H1 (cell line): ENCODE measurements at regions not wholly inside any gene's neighbourhood (a gene's known extent, or its start where the extent isn't known, plus 50 kb on each side); places are given as distances from the start of the nearest gene placed in this dataset.

Experiments used
- CTCF ChIA-PET: fragments of 300-600 bp; sonication (Branson Sonifier 250); formaldehyde crosslinking; loops from one replicate; lab custom pipeline; 2021; ENCODE audit not compliant: partially characterized antibody; lab: Charles Lee
- POLR2A ChIA-PET: fragments of 300-600 bp; sonication (Branson Sonifier 250); formaldehyde crosslinking; loops from one replicate; lab custom pipeline; 2021; ENCODE audit warnings: inconsistent platforms; ENCODE audit not compliant: partially characterized antibody; lab: Charles Lee
- DNase-seq, 2 experiments: peaks; one replicate each; pipeline versions ENCODE4 v3.0.0 to v3.0.0-alpha.2; 2010 to 2022; ENCODE audit warnings: low spot score in 2 of 2, low read depth in 1 of 2, mixed read lengths in 1 of 2
- FAIRE-seq: peaks from 2 replicates; lab custom pipeline; 2011; peaks lifted over from hg19 to GRCh38; lab: Jason Lieb, UNC
- H2AFZ ChIP-seq: 2 replicates; pipeline ENCODE4 v1.8.1; 2012; ENCODE audit warnings: low read length, inconsistent platforms
- H2AK5ac ChIP-seq: 2 replicates; pipeline ENCODE4 v1.6.1; 2013; ENCODE audit warnings: low read depth, low read length
- H2BK120ac ChIP-seq: replicated peaks from 2 replicates; pipeline ENCODE3; 2013; ENCODE audit warnings: low read depth, low read length, inconsistent platforms
- H2BK12ac ChIP-seq: 2 replicates; pipeline ENCODE4 v1.6.1; 2013; ENCODE audit warnings: low read depth, low read length
- H2BK15ac ChIP-seq: 2 replicates; pipeline ENCODE4 v1.6.1; 2013; ENCODE audit warnings: low read length
- H2BK20ac ChIP-seq: 2 replicates; pipeline ENCODE4 v1.6.1; 2013; ENCODE audit warnings: low read length
- H2BK5ac ChIP-seq: 2 replicates; pipeline ENCODE4 v1.6.1; 2013; ENCODE audit warnings: low read depth, low read length
- H3K14ac ChIP-seq: 2 replicates; pipeline ENCODE4 v1.6.1; 2013; ENCODE audit warnings: inconsistent platforms; ENCODE audit not compliant: insufficient read length
- H3K18ac ChIP-seq: 2 replicates; pipeline ENCODE4 v1.6.1; 2013; ENCODE audit warnings: low read length; ENCODE audit errors: extremely low read depth
- H3K23ac ChIP-seq: 2 replicates; pipeline ENCODE4 v1.6.1; 2013; ENCODE audit warnings: inconsistent platforms; ENCODE audit not compliant: insufficient read length
- H3K23me2 ChIP-seq: 2 replicates; pipeline ENCODE4 v1.6.1; 2013; ENCODE audit warnings: low read depth, low read length
- H3K27ac ChIP-seq: 2 replicates; pipeline ENCODE4 v1.6.1; 2011; ENCODE audit warnings: low read depth, low read length, inconsistent platforms
- H3K27me3 ChIP-seq, 4 experiments: replicated peaks in 1 of 4; 1 replicate in 1 of 4; 2 replicates in 3 of 4; pipeline versions ENCODE4 v1.6.1 to v1.8.1; 2011 to 2013; ENCODE audit warnings: low read length in 3 of 4, mild to moderate bottlenecking in 3 of 4, inconsistent platforms in 2 of 4, mixed read lengths in 2 of 4, moderate library complexity in 1 of 4; ENCODE audit not compliant: control insufficient read depth in 3 of 4, insufficient read depth in 3 of 4; ENCODE audit errors: extremely low read depth in 1 of 4
- H3K36me3 ChIP-seq, 4 experiments: 2 replicates each; pipeline versions ENCODE4 v1.6.1 to v1.8.1; 2011 to 2013; ENCODE audit warnings: mild to moderate bottlenecking in 4 of 4, low read length in 3 of 4, moderate library complexity in 2 of 4, control low read depth in 1 of 4, inconsistent platforms in 1 of 4; ENCODE audit not compliant: insufficient read depth in 4 of 4, control insufficient read depth in 2 of 4
- H3K4ac ChIP-seq: replicated peaks from 2 replicates; pipeline ENCODE3; 2013; ENCODE audit warnings: low read length, low read depth, mixed read lengths, inconsistent platforms; ENCODE audit not compliant: insufficient read length
- H3K4me1 ChIP-seq, 4 experiments: replicated peaks in 1 of 4; 1 replicate in 1 of 4; 2 replicates in 3 of 4; pipeline versions ENCODE4 v1.6.1 to v1.8.1; 2011 to 2013; ENCODE audit warnings: low read length in 3 of 4, inconsistent platforms in 2 of 4, mixed read lengths in 1 of 4; ENCODE audit not compliant: insufficient read depth in 4 of 4, control insufficient read depth in 3 of 4
- H3K4me2 ChIP-seq, 2 experiments: 2 replicates each; pipeline versions ENCODE4 v1.6.1 to v1.8.1; 2011 to 2013; ENCODE audit warnings: low read depth in 2 of 2, low read length in 2 of 2, control low read depth in 1 of 2, inconsistent platforms in 1 of 2, mild to moderate bottlenecking in 1 of 2; ENCODE audit not compliant: insufficient read depth in 1 of 2
- H3K4me3 ChIP-seq, 4 experiments: fragments of 200-600, 300-600 bp in 1 of 4; sonication (generic), shearing (Covaris generic), sonication (Bioruptor Twin) in 1 of 4; 2 replicates each; pipeline versions ENCODE4 v1.5.1 to v1.8.1; 2011 to 2016; ENCODE audit warnings: low read length in 4 of 4, low read depth in 3 of 4, control low read depth in 2 of 4, inconsistent platforms in 2 of 4, mild to moderate bottlenecking in 2 of 4, mixed read lengths in 1 of 4, moderate library complexity in 1 of 4; ENCODE audit not compliant: insufficient read depth in 2 of 4; ENCODE audit errors: extremely low read depth in 1 of 4
- H3K56ac ChIP-seq: replicated peaks from 2 replicates; pipeline ENCODE3; 2013; ENCODE audit warnings: low read depth, mild to moderate bottlenecking, mixed read lengths, low read length, inconsistent platforms; ENCODE audit not compliant: insufficient read length
- H3K79me1 ChIP-seq: 2 replicates; pipeline ENCODE4 v1.6.1; 2013; ENCODE audit warnings: low read depth, low read length, control low read depth
- H3K79me2 ChIP-seq, 2 experiments: 2 replicates each; pipeline versions ENCODE4 v1.6.1 to v1.8.1; 2012 to 2013; ENCODE audit warnings: low read length in 2 of 2, mild to moderate bottlenecking in 2 of 2, inconsistent platforms in 1 of 2; ENCODE audit not compliant: insufficient read depth in 2 of 2, control insufficient read depth in 1 of 2
- H3K9ac ChIP-seq, 4 experiments: replicated peaks in 1 of 4; 1 replicate in 1 of 4; 2 replicates in 3 of 4; pipeline versions ENCODE4 v1.6.1 to v1.8.1; 2011 to 2013; ENCODE audit warnings: low read depth in 3 of 4, low read length in 3 of 4, control low read depth in 2 of 4, mild to moderate bottlenecking in 2 of 4, moderate library complexity in 2 of 4, inconsistent platforms in 1 of 4; ENCODE audit errors: extremely low read depth in 1 of 4
- H3K9me3 ChIP-seq, 2 experiments: 2 replicates each; pipeline versions ENCODE4 v1.6.1 to v1.8.1; 2012 to 2013; ENCODE audit warnings: mild to moderate bottlenecking in 2 of 2, moderate library complexity in 2 of 2, control low read depth in 1 of 2, inconsistent platforms in 1 of 2, low read depth in 1 of 2, low read length in 1 of 2, mixed read lengths in 1 of 2; ENCODE audit not compliant: insufficient read depth in 2 of 2
- H4K20me1 ChIP-seq, 2 experiments: replicated peaks in 1 of 2; 2 replicates each; pipeline versions ENCODE3 to v1.8.1; 2011 to 2013; ENCODE audit warnings: inconsistent platforms in 2 of 2, low read length in 2 of 2, mild to moderate bottlenecking in 1 of 2; ENCODE audit not compliant: insufficient read depth in 2 of 2, control insufficient read depth in 1 of 2
- H4K5ac ChIP-seq: 2 replicates; pipeline ENCODE4 v1.6.1; 2013; ENCODE audit warnings: low read length, low read depth, mixed read lengths, inconsistent platforms; ENCODE audit not compliant: insufficient read length
- H4K8ac ChIP-seq: 2 replicates; pipeline ENCODE4 v1.8.0; 2013; ENCODE audit warnings: mild to moderate bottlenecking, moderate library complexity, low read length, inconsistent platforms; ENCODE audit not compliant: insufficient read depth; ENCODE audit errors: extremely low read depth
- H4K91ac ChIP-seq: replicated peaks from 2 replicates; pipeline ENCODE3; 2013; ENCODE audit warnings: low read length, mixed read lengths, inconsistent platforms; ENCODE audit not compliant: insufficient read length
- ASH2L ChIP-seq: fragments of 200-600, 300-600 bp; sonication (generic); IDR thresholded peaks from one replicate; pipeline ENCODE4 v1.7.1; 2017; ENCODE audit warnings: low read length
- BACH1 ChIP-seq: IDR thresholded peaks from 2 replicates; pipeline ENCODE4 v1.6.1; 2012; ENCODE audit warnings: low read length, improper control_type of control experiment
- CBX5 ChIP-seq: fragments of 300-800, 300-1000 bp; sonication (generic); IDR thresholded peaks from 2 replicates; pipeline ENCODE4 v1.7.1; 2016; ENCODE audit warnings: antibody characterized with exemption, low read length, low read depth
- CBX8 ChIP-seq: fragments of 300-800, 300-1000 bp; sonication (generic); IDR thresholded peaks from 2 replicates; pipeline ENCODE4 v1.7.1; 2016; ENCODE audit warnings: low read depth, low read length, borderline replicate concordance
- CEBPB ChIP-seq: IDR thresholded peaks from 2 replicates; pipeline ENCODE4 v1.6.1; 2012; ENCODE audit warnings: low read depth, low read length
- JUN ChIP-seq: IDR thresholded peaks from 2 replicates; pipeline ENCODE4 v1.6.1; 2011; ENCODE audit warnings: low read depth, mild to moderate bottlenecking, improper control_type of control experiment, low read length
- JUND ChIP-seq: IDR thresholded peaks from 2 replicates; pipeline ENCODE4 v1.6.1; 2011; ENCODE audit warnings: mild to moderate bottlenecking, improper control_type of control experiment, low read length
- KDM5A ChIP-seq: fragments of 200-600 bp; IDR thresholded peaks from 2 replicates; pipeline ENCODE4 v1.7.1; 2012; ENCODE audit warnings: mild to moderate bottlenecking, low read length, inconsistent platforms, mixed read lengths
- NRF1 ChIP-seq: IDR thresholded peaks from 2 replicates; pipeline ENCODE4 v1.6.1; 2011; ENCODE audit warnings: mild to moderate bottlenecking, low read depth, low read length, improper control_type of control experiment
- POLR2A ChIP-seq, 2 experiments: IDR thresholded peaks; 1 replicate in 1 of 2; 2 replicates in 1 of 2; pipeline ENCODE4 v1.6.1; 2011; ENCODE audit warnings: low read depth in 2 of 2, low read length in 2 of 2, mild to moderate bottlenecking in 2 of 2; ENCODE audit errors: control extremely low read depth in 1 of 2
- POLR2AphosphoS5 ChIP-seq: IDR thresholded peaks from 2 replicates; pipeline ENCODE4 v1.6.1; 2011; ENCODE audit warnings: low read depth, low read length
- RFX5 ChIP-seq: IDR thresholded peaks from 2 replicates; pipeline ENCODE4 v1.6.1; 2011; ENCODE audit warnings: low read depth, low read length, improper control_type of control experiment, borderline replicate concordance
- RNF2 ChIP-seq: fragments of 200-900, 300-1000 bp; sonication (generic); IDR thresholded peaks from 2 replicates; pipeline ENCODE4 v1.7.1; 2016; ENCODE audit warnings: borderline replicate concordance, low read depth, mild to moderate bottlenecking, antibody characterized with exemption, low read length; ENCODE audit not compliant: poor library complexity, severe bottlenecking; ENCODE audit errors: missing control alignments
- RXRA ChIP-seq: IDR thresholded peaks from 2 replicates; pipeline ENCODE4 v1.6.1; 2011; ENCODE audit warnings: low read depth, mild to moderate bottlenecking, low read length, moderate library complexity; ENCODE audit not compliant: insufficient read depth
- SIRT6 ChIP-seq: IDR thresholded peaks from one replicate; pipeline ENCODE4 v1.7.1; 2012; ENCODE audit warnings: low read length, inconsistent platforms
- SP4 ChIP-seq: IDR thresholded peaks from 2 replicates; pipeline ENCODE4 v1.6.1; 2012; ENCODE audit warnings: low read length, inconsistent platforms
- TBP ChIP-seq: IDR thresholded peaks from 2 replicates; pipeline ENCODE4 v1.6.1; 2011; ENCODE audit warnings: low read depth, low read length, improper control_type of control experiment
- YY1 ChIP-seq: IDR thresholded peaks from 2 replicates; pipeline ENCODE4 v1.6.1; 2011; ENCODE audit warnings: low read depth, mild to moderate bottlenecking, low read length
- WGBS, 2 experiments: shearing (Covaris generic) in 1 of 2; methylation state at CpG; one replicate each; pipeline versions ENCODE4 v1.1.6 to v1.1.7; 2013 to 2015; ENCODE audit warnings: low lambda C conversion rate in 2 of 2, mixed read lengths in 2 of 2, inconsistent platforms in 1 of 2, low coverage in 1 of 2, missing lambda C conversion rate in 1 of 2; ENCODE audit not compliant: insufficient replicate concordance in 2 of 2, insufficient coverage in 1 of 2, insufficient read length in 1 of 2; ENCODE audit errors: extremely low coverage in 1 of 2, missing lambda C conversion rate in 1 of 2; 5-methylcytosine and 5-hydroxymethylcytosine counted together

GRCh38 chr5:39586185-39586584 is 161.4 kb upstream of the DAB2 start:
- Histone ChIP-seq H3K9ac (no peak overlapping the region), H4K91ac (no peak overlapping the region), H4K8ac (peak overlapping the region; percentile 4; the same call in 1 of the 2 replicates), H3K36me3 (no peaks in the 10 kb centered on the region), H2AFZ (no peak overlapping the region), H2BK5ac (no peak overlapping the region), H3K79me2 (no peaks in the 10 kb centered on the region), H3K18ac (no peak overlapping the region), H4K20me1 (no peaks in the 10 kb centered on the region), H2BK20ac (no peak overlapping the region), H2BK12ac (no peak overlapping the region), H3K27ac (no peak overlapping the region), H3K23me2 (no peaks in the 10 kb centered on the region), H3K4me1 (no peaks in the 10 kb centered on the region), H3K79me1 (no peaks in the 10 kb centered on the region), H3K4me2 (no peak overlapping the region), H3K4me3 (no peak overlapping the region), H4K5ac (no peak overlapping the region), H2BK120ac (no peak overlapping the region), H3K9me3 (no peaks in the 10 kb centered on the region), H3K14ac (no peak overlapping the region), H3K27me3 (no peaks in the 10 kb centered on the region), H3K56ac (no peak overlapping the region), H2AK5ac (no peak overlapping the region), H3K23ac (no peak overlapping the region), H2BK15ac (no peak overlapping the region), H3K4ac (no peak overlapping the region)
- ChIA-PET POLR2A (no interaction called here), CTCF (interaction anchor here (2.7 kb wide), 1 partner anchor 13 kb away, joined by 16 read pairs; no protein-coding TSS in a partner anchor)
- FAIRE-seq = no peak
- no peak for DNase-seq
- WGBS, 2 experiments = 93% methylated on average over 9 of the region's 9 CpGs; no CpG with 5 or more reads in 1 of the 2 experiments
- no peak for TF ChIP-seq JUND
- TF ChIP-seq CEBPB = no peak
- no peak for TF ChIP-seq TBP
- no peak for TF ChIP-seq SIRT6
- TF ChIP-seq RFX5 = no peak
- TF ChIP-seq YY1 = no peak
- TF ChIP-seq CBX5 = no peak
- TF ChIP-seq POLR2A (IDR thresholded peaks at IDR 0.05; ENCODE audit: control extremely low read depth in 1 of 2, low read depth in 2 of 2, low read length in 2 of 2) = no peak
- TF ChIP-seq KDM5A = no peak
- TF ChIP-seq SP4 = no peak
- TF ChIP-seq RNF2 = no peak
- no peak for TF ChIP-seq POLR2AphosphoS5
- TF ChIP-seq ASH2L = no peak
- no peak for TF ChIP-seq CBX8
- no peak for TF ChIP-seq NRF1
- TF ChIP-seq BACH1 = no peak
- TF ChIP-seq RXRA = no peak
- TF ChIP-seq JUN = no peak
